ENCODE measurements at regions not wholly inside any gene's neighbourhood (a gene's known extent, or its start where the extent isn't known, plus 50 kb on each side); places are given as distances from the start of the nearest gene placed in this dataset.

- TF ChIP-seq CTCF (IDR thresholded peaks at IDR 0.05) (no peak), POLR2A (IDR thresholded peaks at IDR 0.05) (no peak)
These were observed 415.9 kb upstream of the ERCC4 start for GRCh38 chr16:13503960-13504635.
